Prostate gland (tissue), 2 donors: ENCODE measurements at regions not wholly inside any gene's neighbourhood (a gene's known extent, or its start where the extent isn't known, plus 50 kb on each side); places are given as distances from the start of the nearest gene placed in this dataset.

Experiments
- CTCF ChIP-seq, 4 experiments: fragments of 200-600 bp in 2 of 4; fragments of 450-650 bp in 2 of 4; sonication (generic) in 2 of 4; IDR thresholded peaks; 1 replicate in 3 of 4; 2 replicates in 1 of 4; pipeline ENCODE4 v1.5.1; 2016 to 2019; ENCODE audit warnings: antibody characterized with exemption in 4 of 4, mild to moderate bottlenecking in 2 of 4, moderate library complexity in 2 of 4
- POLR2A ChIP-seq: fragments of 450-650 bp; IDR thresholded peaks from one replicate; pipeline ENCODE4 v1.6.1; 2016; ENCODE audit warnings: antibody characterized with exemption, mild to moderate bottlenecking

- TF ChIP-seq CTCF (IDR thresholded peaks at IDR 0.05) (no peak), POLR2A (no peak)
Observed at GRCh38 chr2:103445347-103445746, 683.5 kb downstream of the TMEM182 start.
